Ishikawa (cell line): ENCODE measurements at regions not wholly inside any gene's neighbourhood (a gene's known extent, or its start where the extent isn't known, plus 50 kb on each side); places are given as distances from the start of the nearest gene placed in this dataset.

Experiments
- CEBPB ChIP-seq: IDR thresholded peaks from 2 replicates; pipeline ENCODE4 v1.6.1; 2012
- CREB1 ChIP-seq: IDR thresholded peaks from 2 replicates; pipeline ENCODE4 v1.6.1; 2012; ENCODE audit warnings: low read depth
- EP300 ChIP-seq: IDR thresholded peaks from 2 replicates; pipeline ENCODE4 v1.6.1; 2012; ENCODE audit warnings: borderline replicate concordance
- FOXM1 ChIP-seq: IDR thresholded peaks from 2 replicates; pipeline ENCODE4 v1.6.1; 2012; ENCODE audit warnings: low read depth, borderline replicate concordance
- MAX ChIP-seq: IDR thresholded peaks from 2 replicates; pipeline ENCODE4 v1.6.1; 2012
- NFIC ChIP-seq: IDR thresholded peaks from 2 replicates; pipeline ENCODE4 v1.6.1; 2012
- RAD21 ChIP-seq: IDR thresholded peaks from 2 replicates; pipeline ENCODE4 v1.6.1; 2012; ENCODE audit warnings: low read depth
- TAF1 ChIP-seq: IDR thresholded peaks from 2 replicates; pipeline ENCODE4 v1.6.1; 2012; ENCODE audit warnings: low read depth, mild to moderate bottlenecking
- TCF12 ChIP-seq: IDR thresholded peaks from 2 replicates; pipeline ENCODE4 v1.6.1; 2012; ENCODE audit warnings: low read depth
- TEAD4 ChIP-seq: IDR thresholded peaks from 2 replicates; pipeline ENCODE4 v1.6.1; 2012
- USF1 ChIP-seq: IDR thresholded peaks from 2 replicates; pipeline ENCODE4 v1.6.1; 2012
- YY1 ChIP-seq: IDR thresholded peaks from 2 replicates; pipeline ENCODE4 v1.6.1; 2012; ENCODE audit warnings: low read depth
- TF ChIP-seq, protein P1 (sequence below): IDR thresholded peaks from 2 replicates; pipeline ENCODE4 v1.6.1; 2012; ENCODE audit warnings: low read depth, mild to moderate bottlenecking

- TF ChIP-seq TAF1 (no peak), EP300 (no peak), CEBPB (no peak), MAX (no peak), NFIC (no peak), FOXM1 (no peak), RAD21 (no peak), CREB1 (no peak), TCF12 (no peak), USF1 (no peak), YY1 (no peak), TEAD4 (no peak)
- TF ChIP-seq, protein P1, sequence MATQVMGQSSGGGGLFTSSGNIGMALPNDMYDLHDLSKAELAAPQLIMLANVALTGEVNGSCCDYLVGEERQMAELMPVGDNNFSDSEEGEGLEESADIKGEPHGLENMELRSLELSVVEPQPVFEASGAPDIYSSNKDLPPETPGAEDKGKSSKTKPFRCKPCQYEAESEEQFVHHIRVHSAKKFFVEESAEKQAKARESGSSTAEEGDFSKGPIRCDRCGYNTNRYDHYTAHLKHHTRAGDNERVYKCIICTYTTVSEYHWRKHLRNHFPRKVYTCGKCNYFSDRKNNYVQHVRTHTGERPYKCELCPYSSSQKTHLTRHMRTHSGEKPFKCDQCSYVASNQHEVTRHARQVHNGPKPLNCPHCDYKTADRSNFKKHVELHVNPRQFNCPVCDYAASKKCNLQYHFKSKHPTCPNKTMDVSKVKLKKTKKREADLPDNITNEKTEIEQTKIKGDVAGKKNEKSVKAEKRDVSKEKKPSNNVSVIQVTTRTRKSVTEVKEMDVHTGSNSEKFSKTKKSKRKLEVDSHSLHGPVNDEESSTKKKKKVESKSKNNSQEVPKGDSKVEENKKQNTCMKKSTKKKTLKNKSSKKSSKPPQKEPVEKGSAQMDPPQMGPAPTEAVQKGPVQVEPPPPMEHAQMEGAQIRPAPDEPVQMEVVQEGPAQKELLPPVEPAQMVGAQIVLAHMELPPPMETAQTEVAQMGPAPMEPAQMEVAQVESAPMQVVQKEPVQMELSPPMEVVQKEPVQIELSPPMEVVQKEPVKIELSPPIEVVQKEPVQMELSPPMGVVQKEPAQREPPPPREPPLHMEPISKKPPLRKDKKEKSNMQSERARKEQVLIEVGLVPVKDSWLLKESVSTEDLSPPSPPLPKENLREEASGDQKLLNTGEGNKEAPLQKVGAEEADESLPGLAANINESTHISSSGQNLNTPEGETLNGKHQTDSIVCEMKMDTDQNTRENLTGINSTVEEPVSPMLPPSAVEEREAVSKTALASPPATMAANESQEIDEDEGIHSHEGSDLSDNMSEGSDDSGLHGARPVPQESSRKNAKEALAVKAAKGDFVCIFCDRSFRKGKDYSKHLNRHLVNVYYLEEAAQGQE: no peak
Observed at GRCh38 chr4:85209161-85209560, 242.7 kb upstream of the WDFY3 start.
